OCI-LY3 (cell line): ENCODE measurements at regions not wholly inside any gene's neighbourhood (a gene's known extent, or its start where the extent isn't known, plus 50 kb on each side); places are given as distances from the start of the nearest gene placed in this dataset.

ENCODE experiments used
- EZH2phosphoT487 ChIP-seq: fragments of 200-600 bp; shearing (Covaris generic); IDR thresholded peaks from 2 replicates; pipeline ENCODE4 v1.6.1; 2018; ENCODE audit warnings: antibody characterized with exemption, mixed run types, low read depth
- TF ChIP-seq, protein P1 (sequence below): fragments of 200-600, 300-600 bp; sonication (generic); IDR thresholded peaks from 2 replicates; pipeline ENCODE4 v1.5.1; 2014; ENCODE audit warnings: antibody characterized with exemption, low read length, low read depth

DNA sequence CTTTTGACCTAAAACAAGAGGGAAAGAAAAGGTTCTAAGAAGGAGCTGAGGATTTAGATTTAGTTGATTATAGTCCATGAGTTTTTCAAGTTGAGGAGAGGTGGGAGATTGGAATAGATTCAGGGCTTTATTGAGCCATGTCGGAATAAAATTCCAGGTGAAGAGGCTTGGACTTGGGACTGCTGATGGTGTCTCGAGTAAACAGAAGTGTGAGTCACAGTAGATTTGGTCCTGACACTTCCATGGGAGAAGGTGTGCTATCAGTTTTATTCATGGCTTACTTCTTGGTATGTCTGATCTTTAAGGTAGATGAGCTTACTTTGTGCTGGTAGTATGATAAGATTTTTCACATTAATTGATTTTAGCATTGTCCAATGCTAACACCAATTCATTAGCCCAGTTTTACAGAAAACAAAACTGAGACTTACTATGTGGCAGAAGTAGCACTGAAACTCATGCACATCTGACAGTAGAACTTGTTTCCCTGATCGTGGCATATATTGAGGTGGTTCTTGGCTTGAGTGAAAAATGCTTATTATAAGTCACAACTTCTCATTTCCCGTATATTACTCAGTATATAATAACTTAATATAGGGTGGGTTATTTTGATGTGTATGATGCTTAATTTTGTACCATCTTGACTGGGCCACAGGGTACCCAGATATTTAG, 172.4 kb upstream of the IGF1 start:
- TF ChIP-seq, protein P1, sequence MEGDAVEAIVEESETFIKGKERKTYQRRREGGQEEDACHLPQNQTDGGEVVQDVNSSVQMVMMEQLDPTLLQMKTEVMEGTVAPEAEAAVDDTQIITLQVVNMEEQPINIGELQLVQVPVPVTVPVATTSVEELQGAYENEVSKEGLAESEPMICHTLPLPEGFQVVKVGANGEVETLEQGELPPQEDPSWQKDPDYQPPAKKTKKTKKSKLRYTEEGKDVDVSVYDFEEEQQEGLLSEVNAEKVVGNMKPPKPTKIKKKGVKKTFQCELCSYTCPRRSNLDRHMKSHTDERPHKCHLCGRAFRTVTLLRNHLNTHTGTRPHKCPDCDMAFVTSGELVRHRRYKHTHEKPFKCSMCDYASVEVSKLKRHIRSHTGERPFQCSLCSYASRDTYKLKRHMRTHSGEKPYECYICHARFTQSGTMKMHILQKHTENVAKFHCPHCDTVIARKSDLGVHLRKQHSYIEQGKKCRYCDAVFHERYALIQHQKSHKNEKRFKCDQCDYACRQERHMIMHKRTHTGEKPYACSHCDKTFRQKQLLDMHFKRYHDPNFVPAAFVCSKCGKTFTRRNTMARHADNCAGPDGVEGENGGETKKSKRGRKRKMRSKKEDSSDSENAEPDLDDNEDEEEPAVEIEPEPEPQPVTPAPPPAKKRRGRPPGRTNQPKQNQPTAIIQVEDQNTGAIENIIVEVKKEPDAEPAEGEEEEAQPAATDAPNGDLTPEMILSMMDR = no peak
- no peak for TF ChIP-seq EZH2phosphoT487
